Middle frontal gyrus (tissue), 1 donor: ENCODE measurements at regions not wholly inside any gene's neighbourhood (a gene's known extent, or its start where the extent isn't known, plus 50 kb on each side); places are given as distances from the start of the nearest gene placed in this dataset.
"Not testable (repeated sequence)": the region's sequence is repeated elsewhere in the genome, so short reads cannot be mapped to it uniquely, and the experiment has no call there.

ENCODE experiments used
- DNase-seq: peaks from one replicate; pipeline ENCODE4 v3.0.0-alpha.2; 2015; ENCODE audit warnings: low spot score; ENCODE audit errors: extremely low spot score

DNA sequence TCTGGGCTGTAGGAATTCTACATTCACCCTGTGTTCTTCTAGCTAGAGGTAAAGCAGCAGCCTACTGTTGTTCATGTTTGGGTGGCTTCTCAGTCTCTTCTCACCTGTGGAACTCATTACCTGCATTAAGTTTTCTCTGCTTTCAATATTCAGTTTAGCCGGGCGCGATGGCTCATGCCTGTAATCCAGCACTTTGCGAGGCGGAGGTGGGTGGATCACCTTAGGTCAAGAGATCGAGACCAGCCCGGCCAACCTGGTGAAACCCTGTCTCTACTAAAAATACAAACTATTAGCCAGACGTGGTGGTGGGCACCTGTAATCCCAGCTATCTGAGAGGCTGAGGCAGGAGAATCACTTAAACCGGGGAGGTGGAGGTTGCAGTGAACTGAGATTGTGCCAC is 139.8 kb upstream of the UBE2E3 start:
- DNase-seq = no peak

DNA sequence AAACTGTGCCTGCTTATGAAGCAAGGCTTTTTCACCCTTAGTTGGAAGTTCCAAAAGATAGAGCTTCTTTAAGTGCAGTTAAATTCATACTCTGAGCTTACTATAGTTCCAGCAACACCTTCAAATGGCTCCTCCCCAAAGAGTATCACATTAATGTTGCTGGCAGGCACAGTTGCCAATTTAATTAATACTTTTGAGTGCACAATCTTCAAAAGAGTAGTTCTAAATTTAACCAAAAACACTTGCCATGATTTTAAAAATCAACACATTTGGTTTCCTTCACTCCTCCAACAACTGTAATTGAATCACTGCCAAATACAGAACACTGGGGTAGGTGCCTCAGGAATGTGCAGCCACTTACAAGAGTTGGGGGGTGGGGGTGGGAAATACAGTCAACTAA is 150.6 kb upstream of the UBE2E3 start:
- no peak for DNase-seq

DNA sequence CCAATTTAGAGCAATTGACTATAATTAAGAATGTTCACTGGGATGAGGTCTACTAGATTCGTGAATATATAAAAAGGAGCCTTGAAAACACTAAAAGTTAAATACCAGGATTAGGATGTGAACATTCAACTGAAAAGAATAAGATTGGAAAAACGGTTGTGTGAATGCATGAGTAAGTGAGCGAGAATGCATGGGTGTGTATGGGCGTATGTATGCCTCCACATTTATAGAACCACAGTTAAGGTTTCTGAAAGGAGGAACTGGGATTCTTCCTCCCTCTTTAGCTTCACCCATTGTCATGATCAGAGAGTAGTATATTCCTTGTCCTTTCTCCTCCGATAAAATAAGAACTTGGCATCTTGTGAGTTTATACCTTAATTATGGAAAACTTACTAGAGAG is 151.1 kb upstream of the UBE2E3 start:
- no peak for DNase-seq

DNA sequence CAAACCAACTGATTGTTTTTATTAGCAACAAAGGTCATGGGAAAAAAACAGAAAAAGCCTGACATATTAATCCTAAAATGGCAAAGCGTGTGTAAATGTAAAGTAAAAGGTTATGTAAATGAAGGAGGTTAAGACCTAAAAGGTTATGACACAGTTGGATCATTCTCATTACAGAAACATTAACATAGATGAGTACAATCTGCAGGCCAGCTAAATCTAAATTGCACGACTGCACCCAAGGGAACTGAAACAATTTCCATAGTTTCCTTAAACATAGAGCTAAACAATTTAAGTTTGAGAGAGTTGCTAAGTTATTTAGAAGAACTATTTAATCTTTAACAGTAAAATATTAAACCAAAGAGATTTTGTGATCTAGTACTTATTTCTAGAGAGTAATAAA is 151.6 kb upstream of the UBE2E3 start:
- no peak for DNase-seq

DNA sequence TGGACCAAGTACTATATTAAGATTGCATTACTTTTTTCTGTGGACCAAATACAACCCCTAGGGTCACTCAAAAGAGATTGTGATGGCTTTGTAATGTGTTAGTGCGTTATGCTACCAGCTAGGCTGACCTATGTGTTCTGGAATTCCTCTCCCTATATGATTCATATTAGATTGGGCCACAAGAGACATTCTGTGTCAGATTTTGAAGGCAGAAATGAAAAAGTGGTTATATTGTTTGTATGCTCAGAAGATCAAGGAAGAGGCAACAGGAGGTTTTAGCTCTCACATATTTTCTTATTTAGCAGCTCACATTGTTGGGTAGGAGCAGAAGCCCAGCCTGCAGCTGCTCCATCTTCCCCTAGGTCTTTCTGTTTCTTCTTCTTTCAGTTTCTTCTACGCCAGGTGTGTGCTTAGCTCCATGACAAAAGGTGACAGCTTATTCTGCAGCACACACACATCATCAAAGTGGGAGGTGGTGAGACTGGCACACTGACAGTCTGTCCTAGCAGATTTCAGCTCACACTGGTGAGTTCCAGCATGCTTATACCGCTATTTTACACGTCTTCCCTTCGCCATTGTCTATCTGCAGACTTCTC is 156.8 kb upstream of the UBE2E3 start:
- no peak for DNase-seq

DNA sequence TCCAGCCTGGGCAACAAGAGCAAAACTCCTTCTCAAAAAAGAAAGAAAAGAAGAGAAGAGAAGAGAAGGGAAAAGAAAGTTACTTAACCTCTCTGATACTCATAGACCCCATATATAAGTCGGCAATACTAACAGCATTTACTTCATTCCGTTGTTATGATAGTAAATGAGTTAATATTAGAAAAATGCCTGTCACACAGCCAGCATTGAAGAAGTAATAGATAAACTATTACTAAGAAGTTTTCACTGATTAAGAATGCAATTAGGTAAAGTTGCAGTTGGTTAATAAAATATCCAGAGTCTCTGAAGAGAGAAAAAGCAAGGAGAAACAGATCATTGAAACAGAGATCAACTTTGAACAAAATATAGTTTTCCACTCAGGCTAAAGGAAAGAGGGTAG is 161.3 kb upstream of the UBE2E3 start:
- DNase-seq = no peak

DNA sequence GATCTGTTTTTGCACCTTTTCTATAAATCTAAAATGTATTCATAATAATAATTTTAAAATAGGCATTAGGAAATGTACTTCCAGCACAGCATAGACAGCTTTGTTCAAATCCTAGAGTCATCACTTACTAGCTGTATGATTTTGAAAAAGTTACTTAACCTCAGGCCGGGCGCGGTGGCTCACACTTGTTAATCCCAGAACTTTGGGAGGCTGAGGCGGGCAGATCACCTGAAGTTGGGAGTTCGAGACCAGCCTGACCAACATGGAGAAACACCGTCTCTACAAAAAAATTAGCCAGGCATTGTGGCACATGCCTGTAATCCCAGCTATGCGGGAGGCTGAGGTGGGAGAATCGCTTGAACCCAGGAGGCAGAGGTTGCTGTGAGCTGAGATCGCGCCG is 161.7 kb upstream of the UBE2E3 start:
- not testable (repeated sequence) for DNase-seq

DNA sequence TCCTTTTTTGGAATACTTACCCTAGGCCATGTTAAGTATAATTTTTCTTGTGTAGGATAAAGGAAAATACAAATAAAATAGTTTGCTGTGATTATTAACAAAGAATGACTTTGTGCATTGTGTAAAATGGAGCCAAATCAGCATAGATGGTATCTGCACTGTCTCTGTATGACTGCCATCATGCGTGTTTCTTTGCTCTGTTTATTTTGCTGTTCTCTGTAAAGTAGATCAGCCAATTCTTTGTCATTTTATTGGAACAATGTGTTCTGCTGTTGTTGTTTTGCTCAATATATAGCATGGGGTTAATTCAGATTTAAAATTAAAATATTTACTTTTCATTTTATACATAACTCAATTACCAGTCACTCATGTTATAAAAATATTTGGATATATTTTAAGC is 181.3 kb upstream of the UBE2E3 start:
- no peak for DNase-seq

DNA sequence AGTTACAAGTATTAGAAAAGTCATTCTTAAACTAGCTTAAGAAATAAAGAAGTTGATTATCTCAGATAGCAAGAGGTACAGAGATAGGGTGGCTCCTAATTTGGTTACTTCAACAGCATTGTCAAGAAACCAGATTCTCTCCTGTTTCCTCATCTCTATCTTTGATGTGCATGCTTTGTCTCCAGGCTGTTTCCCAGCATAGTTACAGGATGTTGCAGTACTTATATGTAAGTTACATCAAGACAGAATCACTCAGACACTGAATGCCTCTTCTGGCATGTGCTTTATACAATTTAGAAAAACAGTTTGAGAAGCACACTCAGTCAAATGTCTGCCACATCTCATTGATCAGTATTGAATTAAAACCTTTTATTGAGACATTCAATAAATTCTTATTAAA is 189.5 kb upstream of the UBE2E3 start:
- no peak for DNase-seq

DNA sequence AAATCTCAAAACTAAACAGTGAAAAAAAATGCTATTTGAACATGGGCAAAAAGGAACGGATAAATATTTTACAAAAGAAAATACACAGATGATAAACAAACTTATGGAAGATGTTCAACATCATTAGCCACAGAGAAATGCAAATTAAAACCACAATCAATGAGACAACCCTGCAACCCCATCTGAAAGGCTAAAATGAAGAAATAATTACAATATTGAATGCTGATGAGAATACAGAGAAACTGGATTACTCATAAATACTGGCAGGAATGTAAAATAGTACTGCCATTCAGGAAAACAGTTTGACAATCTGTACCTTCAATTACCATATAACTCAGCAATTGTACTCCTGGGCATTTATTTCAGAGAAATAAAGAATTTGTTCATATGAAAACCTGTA is 193.1 kb upstream of the UBE2E3 start:
- no peak for DNase-seq

DNA sequence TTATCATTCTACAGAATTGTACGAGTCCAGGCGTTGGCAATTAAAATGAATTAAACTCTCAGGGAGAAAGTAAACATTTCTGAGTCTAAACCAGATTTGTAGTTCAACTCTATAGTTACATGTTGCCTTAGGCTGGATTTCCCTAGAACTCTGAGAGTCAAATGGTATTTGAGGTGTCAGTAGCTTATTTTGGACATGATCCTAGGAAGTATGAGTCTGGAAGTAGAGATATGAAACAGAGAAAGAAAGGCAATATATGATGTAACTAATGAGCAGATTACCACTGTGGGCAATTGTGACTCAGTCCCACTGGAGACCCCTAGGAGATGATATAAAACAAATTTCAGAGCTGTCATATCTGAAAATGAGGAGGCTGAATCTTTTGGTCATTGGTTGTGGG is 199.1 kb upstream of the UBE2E3 start:
- no peak for DNase-seq

DNA sequence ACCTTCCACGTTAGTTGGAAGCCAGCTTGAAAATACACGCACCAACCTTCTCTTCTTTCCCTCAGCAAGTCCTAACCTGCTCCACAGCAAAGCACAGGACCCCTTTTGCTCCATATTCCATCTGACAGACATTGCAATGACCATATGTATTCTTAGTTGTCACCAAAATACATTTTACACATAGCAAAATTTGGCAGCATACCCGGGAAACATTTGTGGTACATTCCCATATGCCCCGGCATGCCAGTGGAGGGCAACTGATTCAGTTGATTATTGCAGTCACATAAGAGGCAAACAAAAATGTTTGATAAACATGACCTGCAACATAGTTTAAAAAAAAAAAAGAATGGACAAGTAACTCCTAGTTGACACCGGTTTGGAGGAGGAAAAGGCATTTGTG is 202.1 kb upstream of the UBE2E3 start:
- DNase-seq = no peak

DNA sequence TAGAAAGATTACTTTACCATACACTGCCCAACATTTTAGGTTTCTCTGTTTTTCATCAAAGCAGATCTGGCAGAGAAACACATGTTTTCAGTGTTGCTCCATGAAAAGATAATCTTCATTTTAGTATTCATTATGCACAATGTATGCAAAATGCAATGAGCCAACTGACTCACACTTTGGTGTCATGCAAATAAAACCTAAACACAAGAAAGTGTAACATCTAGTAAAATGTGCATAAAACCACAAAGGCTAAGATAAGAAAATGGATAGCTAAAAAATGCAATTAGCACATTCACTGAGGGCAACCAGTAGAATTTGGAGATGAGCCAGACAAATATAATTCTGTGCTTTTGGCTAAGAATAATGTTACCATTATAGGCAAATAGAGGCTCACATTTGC is 203.5 kb upstream of the UBE2E3 start:
- DNase-seq = peak; percentile 3

DNA sequence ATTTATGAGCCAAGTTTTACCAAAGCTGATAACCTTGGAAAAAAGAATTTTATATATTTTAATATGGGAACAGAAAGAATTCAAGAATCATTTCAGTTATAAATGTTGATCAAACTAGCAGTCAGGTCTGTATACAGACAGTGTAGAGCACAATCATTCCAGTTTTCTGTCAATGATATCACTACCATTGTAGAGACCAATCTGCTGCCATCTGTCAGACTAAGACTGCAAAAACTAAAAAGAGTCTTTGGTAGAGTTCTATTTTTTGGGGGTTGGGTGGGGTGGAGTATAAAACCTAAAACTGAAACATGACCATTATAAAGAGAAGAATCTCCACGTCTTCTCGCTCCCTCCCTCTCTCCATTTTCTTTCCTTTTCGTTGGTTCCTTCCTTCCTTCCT is 204.7 kb upstream of the UBE2E3 start:
- no peak for DNase-seq

DNA sequence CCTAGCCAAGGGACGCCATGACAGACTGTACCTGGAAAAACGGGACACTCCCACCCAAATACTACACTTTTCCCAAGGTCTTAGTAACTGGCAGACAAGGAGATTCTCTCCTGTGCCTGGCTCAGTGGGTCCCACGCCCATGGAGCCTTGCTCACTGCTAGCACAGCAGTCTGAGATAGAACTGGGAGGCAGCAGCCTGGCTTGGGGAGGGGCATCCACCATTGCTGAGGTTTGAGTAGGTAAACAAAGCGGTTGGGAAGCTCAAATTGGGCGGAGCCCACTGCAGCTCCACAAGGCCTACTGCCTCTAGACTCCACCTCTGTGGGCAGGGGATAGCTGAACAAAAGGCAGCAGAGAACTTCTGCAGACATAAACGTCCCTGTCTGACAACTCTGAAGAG is 215.1 kb upstream of the UBE2E3 start:
- not testable (repeated sequence) for DNase-seq

DNA sequence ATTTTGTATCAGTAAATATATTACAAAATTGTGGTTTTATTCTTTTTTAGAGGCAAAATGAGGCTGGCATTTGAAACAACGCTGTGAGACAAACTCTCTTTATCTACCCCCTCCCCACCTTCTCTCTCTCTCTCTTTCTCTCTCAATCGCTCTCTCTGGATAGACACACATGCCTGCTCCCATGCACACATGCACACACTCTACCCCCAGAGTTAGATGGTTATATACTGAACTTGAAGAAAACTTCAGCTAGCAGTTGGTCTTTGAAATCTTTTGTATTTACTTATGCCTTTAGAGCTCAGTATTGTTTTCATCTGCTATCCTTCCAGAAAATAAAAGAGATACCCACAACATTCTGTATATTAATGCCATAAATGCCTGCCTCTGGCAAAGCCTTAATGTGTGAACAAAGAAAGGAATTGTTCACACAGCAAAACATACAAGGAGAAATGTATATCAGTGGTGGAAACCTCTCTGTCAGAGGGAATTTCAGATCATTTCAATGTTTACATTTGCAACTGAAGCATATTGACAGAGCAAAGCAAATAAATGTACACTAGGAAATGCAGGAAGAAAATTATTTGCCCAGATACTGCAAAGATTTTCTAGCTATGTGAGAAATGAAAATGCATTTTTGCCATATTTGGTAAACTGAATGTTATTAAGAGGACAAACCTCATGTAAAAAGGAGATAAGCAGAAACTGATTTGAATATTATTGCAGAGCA is 217.0 kb upstream of the UBE2E3 start:
- DNase-seq = no peak

DNA sequence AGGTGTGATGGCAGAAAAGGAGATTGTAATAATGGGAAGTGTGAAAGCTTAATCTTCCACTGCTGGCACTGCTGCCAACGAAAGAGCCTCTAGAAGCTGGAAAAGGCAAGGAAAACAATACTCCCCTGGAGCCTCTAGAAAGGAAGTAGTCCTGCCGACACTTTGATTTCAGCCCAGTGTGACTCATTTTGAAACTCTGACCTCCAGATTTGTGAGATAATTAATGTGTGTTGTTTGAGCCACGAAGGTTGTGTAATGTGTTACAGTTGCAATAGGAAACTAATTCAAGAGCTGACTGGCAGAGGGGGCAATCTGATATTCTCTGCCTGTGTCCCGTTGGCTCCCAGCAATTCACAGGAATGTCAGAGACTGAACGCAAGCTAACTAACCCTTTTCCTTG is 219.2 kb upstream of the UBE2E3 start:
- DNase-seq = no peak

DNA sequence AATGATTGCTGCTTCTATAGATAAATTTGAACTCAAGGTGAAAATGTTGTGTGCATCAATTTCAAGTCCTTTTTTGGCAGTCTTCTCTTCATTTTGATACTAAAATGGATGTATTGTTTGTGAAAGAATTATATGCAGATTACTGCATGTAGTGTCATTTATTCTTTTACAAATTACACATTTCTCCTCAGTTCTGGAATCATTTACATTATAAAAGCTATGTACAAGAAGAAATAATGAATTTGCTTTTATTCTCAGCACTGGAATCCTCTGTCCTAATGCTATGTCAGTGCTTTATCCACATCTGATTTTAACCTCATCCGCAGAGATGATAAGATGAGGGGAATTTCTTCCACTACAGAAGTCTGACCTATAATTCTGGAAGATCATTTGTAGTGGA is 220.8 kb upstream of the UBE2E3 start:
- no peak for DNase-seq

DNA sequence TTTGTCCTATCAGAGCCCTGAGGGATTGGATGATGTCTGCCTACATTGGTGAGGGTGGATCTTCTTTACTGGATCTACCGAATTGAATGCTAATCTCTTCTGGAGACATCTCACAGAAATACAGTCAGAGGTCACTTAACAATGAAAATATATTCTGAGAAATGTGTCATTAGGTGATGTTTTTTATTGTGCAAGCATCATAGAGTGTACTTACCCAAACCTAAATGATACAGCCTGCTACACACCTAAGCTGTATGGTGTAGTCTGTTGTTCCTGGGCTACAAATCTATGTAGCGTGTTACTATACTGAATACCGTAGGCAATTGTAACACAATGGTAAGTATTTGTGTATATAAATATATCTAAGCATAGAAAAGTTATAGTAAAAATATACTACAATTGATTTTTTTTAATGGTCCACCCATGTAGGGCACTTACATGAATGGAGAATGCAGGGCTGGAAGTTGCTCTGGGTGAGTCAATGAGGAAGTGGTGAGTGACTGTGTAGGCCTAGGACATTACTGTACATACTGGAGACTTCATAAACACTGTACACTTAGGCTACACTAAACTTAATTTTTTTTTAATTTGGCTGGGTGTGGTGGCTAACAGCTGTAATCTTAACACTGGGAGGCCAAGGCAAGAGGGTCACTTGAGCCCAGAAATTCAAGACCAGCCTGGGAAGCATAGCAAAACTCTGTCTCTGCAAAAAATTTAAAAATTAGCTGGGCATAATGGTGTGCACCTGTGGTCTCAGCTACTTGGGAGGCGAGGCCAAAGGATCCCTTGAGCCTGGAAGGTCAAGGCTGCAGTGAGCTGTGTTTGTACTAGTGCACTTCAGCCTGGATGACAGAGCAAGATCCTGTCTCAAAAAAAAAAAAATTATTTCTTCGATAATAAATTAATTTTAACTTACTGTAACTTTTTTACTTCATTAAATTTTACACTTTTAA is 226.3 kb upstream of the UBE2E3 start:
- no peak for DNase-seq

DNA sequence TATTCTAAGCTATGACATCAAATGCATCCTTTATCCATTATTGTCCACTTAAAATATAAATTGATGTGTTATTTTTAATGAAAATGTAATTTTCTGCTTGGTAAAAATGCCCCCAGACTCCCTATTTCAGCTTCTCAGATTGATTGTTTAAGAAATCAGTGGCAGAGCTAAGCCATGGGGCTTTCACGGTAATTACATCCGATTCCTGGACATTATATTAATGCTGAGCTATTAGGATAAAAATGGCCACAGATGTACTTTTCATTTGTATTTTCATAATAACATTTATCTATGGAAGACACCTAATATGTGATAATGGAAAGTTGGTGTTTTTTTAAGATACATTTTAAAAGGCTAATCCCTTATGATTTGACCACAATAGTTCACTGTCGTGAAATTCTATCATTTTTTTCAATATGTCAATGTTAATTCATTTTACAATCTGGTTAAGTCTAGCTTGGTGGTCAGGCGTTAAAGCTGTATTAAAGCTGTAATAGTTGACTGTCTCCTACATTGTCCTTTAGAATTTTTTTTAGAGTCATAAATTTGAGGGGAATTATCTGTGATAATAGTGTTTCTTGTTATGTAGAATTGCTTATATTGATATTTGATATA is 229.0 kb upstream of the UBE2E3 start:
- DNase-seq = no peak

DNA sequence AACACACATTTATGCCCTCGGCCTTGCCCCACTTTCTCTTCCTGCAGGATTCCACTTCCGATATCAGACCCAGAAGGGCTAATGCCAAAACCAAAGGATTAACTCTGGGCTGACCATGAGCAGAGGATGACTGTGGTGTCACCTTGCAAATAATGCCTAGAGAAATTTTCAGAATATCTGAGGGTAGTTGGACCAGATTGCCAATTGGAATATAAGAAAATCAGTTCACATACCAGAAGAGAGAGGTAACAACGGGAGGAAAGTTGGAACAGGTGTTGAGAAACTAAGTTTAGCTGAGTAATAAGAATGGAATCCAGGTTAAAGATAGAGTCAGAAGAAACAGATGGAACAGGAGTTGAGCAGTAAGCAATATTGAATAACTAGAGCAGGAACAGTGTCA is 232.7 kb upstream of the UBE2E3 start:
- no peak for DNase-seq

DNA sequence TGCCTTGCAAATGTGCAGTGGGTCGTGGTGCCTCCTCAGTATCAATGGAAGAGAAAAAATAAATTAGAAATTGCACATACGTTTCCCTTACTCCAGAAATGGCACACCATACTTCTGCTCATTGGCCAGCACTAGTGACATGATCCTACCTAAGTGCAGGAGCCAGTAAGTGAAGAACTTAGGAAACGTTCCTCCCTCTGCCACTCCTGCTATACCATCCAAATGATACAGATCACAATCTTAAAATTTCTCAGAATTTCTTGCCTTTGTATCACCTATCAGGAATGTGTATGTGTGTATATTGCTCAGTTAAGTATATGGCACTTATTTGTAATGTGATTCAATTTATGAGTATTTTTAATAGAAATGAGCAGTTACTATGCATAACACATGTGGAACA is 237.0 kb upstream of the UBE2E3 start:
- DNase-seq = no peak
